ENCODE measurements at regions not wholly inside any gene's neighbourhood (a gene's known extent, or its start where the extent isn't known, plus 50 kb on each side); places are given as distances from the start of the nearest gene placed in this dataset.

- no peak overlapping the region for H3K4me2 ChIP-seq (ENCODE audit: low read length)
- no peaks in the 10 kb centered on the region for H3K36me3 ChIP-seq (ENCODE audit: low read depth, low read length)
- no peak overlapping the region for H3K9ac ChIP-seq (ENCODE audit: low read length)
- H4K20me1 ChIP-seq (ENCODE audit: low read length), result no peaks in the 10 kb centered on the region
- TF ChIP-seq CTCF (conservative IDR thresholded peaks at IDR 0.05; ENCODE audit: low read depth, low read length), result no peak
- no peak for TF ChIP-seq EZH2 (IDR thresholded peaks at IDR 0.05; ENCODE audit: low read length, unreplicated experiment)
- no peak for TF ChIP-seq EZH2phosphoT487 (IDR thresholded peaks at IDR 0.05; ENCODE audit: borderline replicate concordance, low read length)
- ChIA-PET POLR2A (ENCODE audit: unreplicated experiment) (no interaction called here), CTCF (no interaction called here)
- H3K27me3 ChIP-seq (ENCODE audit: low read length), result peaks cover 25% of the 10 kb centered on the region
- H3K4me3 ChIP-seq (ENCODE audit: low read length), result no peak overlapping the region
- H3K27ac ChIP-seq (ENCODE audit: low read length), result no peak overlapping the region
- intact Hi-C loops (cut with micrococcal nuclease), result no loop called here
- no peaks in the 10 kb centered on the region for H3F3A ChIP-seq (ENCODE audit: low read length, unreplicated experiment)
- no TSS peak for BruUV-seq (replicated peaks)
- no peak overlapping the region for H2AFZ ChIP-seq (ENCODE audit: low read length)
- H3K79me2 ChIP-seq (ENCODE audit: low read length), result no peaks in the 10 kb centered on the region
- H3K9me3 ChIP-seq (ENCODE audit: low read length), result no peaks in the 10 kb centered on the region
- ATAC-seq, result no peak
- H3K4me1 ChIP-seq (ENCODE audit: insufficient read depth, low read length), result no peaks in the 10 kb centered on the region
- no peaks in the 10 kb centered on the region for H3K9me2 ChIP-seq (replicated peaks; ENCODE audit: low read length)
- no peak for DNase-seq
These were observed 214.3 kb downstream of the ARRDC4 start for GRCh38 chr15:98174841-98175240.

GRCh38 chr15:98177966-98178592 lies 217.6 kb downstream of the ARRDC4 start:
- no TSS peak for BruUV-seq (replicated peaks)
- no peaks in the 10 kb centered on the region for H3K79me2 ChIP-seq (ENCODE audit: low read length)
- H3K9ac ChIP-seq (ENCODE audit: low read length), result no peak overlapping the region
- H3K4me1 ChIP-seq (ENCODE audit: insufficient read depth, low read length), result no peaks in the 10 kb centered on the region
- H4K20me1 ChIP-seq (ENCODE audit: low read length), result no peaks in the 10 kb centered on the region
- DNase-seq (peak; percentile 74), ATAC-seq (peak; percentile 71)
- H3K9me3 ChIP-seq (ENCODE audit: low read length), result no peaks in the 10 kb centered on the region
- TF ChIP-seq CTCF (conservative IDR thresholded peaks at IDR 0.05; ENCODE audit: low read depth, low read length) (peak; percentile 73), EZH2 (IDR thresholded peaks at IDR 0.05; ENCODE audit: low read length, unreplicated experiment) (no peak), EZH2phosphoT487 (IDR thresholded peaks at IDR 0.05; ENCODE audit: borderline replicate concordance, low read length) (no peak)
- intact Hi-C loops (cut with micrococcal nuclease), result loop anchor here (2.0 kb wide), 1 partner anchor 273 kb away; no protein-coding TSS in a partner anchor
- H3K27ac ChIP-seq (ENCODE audit: low read length), result no peak overlapping the region
- ChIA-PET CTCF (interaction anchor here (0.5 to 1.4 kb wide), 3 partner anchors 211 to 410 kb away, joined by 5 to 7 read pairs (median 5); no protein-coding TSS in a partner anchor), POLR2A (ENCODE audit: unreplicated experiment) (no interaction called here)
- H2AFZ ChIP-seq (ENCODE audit: low read length), result no peak overlapping the region
- no peak overlapping the region for H3K4me2 ChIP-seq (ENCODE audit: low read length)
- no peaks in the 10 kb centered on the region for H3K9me2 ChIP-seq (replicated peaks; ENCODE audit: low read length)
- H3K4me3 ChIP-seq (ENCODE audit: low read length), result no peak overlapping the region
- H3F3A ChIP-seq (ENCODE audit: low read length, unreplicated experiment), result no peaks in the 10 kb centered on the region
- peaks cover 55% of the 10 kb centered on the region for H3K27me3 ChIP-seq (ENCODE audit: low read length)
- no peaks in the 10 kb centered on the region for H3K36me3 ChIP-seq (ENCODE audit: low read depth, low read length)

GRCh38 chr15:98178861-98179260 lies 218.4 kb downstream of the ARRDC4 start:
- Histone ChIP-seq H3K36me3 (ENCODE audit: low read depth, low read length) (no peaks in the 10 kb centered on the region), H3K9me3 (ENCODE audit: low read length) (no peaks in the 10 kb centered on the region), H3K79me2 (ENCODE audit: low read length) (no peaks in the 10 kb centered on the region), H3K4me2 (ENCODE audit: low read length) (no peak overlapping the region), H4K20me1 (ENCODE audit: low read length) (no peaks in the 10 kb centered on the region), H3K4me3 (ENCODE audit: low read length) (no peak overlapping the region), H3K9ac (ENCODE audit: low read length) (no peak overlapping the region), H2AFZ (ENCODE audit: low read length) (no peak overlapping the region), H3K9me2 (replicated peaks; ENCODE audit: low read length) (no peaks in the 10 kb centered on the region), H3K4me1 (ENCODE audit: insufficient read depth, low read length) (no peaks in the 10 kb centered on the region), H3K27me3 (ENCODE audit: low read length) (peaks cover 62% of the 10 kb centered on the region), H3F3A (ENCODE audit: low read length, unreplicated experiment) (no peaks in the 10 kb centered on the region), H3K27ac (ENCODE audit: low read length) (no peak overlapping the region)
- ChIA-PET CTCF (interaction anchor here (1.4 kb wide), 1 partner anchor 280 kb away, joined by 7 read pairs; no protein-coding TSS in a partner anchor), POLR2A (ENCODE audit: unreplicated experiment) (no interaction called here)
- DNase-seq (no peak), ATAC-seq (no peak)
- intact Hi-C loops (cut with micrococcal nuclease), result loop anchor here (2.0 kb wide), 1 partner anchor 274 kb away; no protein-coding TSS in a partner anchor
- no TSS peak for BruUV-seq (replicated peaks)
- TF ChIP-seq EZH2 (IDR thresholded peaks at IDR 0.05; ENCODE audit: low read length, unreplicated experiment) (no peak), CTCF (conservative IDR thresholded peaks at IDR 0.05; ENCODE audit: low read depth, low read length) (no peak), EZH2phosphoT487 (IDR thresholded peaks at IDR 0.05; ENCODE audit: borderline replicate concordance, low read length) (no peak)
